ENCODE measurements at regions not wholly inside any gene's neighbourhood (a gene's known extent, or its start where the extent isn't known, plus 50 kb on each side); places are given as distances from the start of the nearest gene placed in this dataset.

DNA sequence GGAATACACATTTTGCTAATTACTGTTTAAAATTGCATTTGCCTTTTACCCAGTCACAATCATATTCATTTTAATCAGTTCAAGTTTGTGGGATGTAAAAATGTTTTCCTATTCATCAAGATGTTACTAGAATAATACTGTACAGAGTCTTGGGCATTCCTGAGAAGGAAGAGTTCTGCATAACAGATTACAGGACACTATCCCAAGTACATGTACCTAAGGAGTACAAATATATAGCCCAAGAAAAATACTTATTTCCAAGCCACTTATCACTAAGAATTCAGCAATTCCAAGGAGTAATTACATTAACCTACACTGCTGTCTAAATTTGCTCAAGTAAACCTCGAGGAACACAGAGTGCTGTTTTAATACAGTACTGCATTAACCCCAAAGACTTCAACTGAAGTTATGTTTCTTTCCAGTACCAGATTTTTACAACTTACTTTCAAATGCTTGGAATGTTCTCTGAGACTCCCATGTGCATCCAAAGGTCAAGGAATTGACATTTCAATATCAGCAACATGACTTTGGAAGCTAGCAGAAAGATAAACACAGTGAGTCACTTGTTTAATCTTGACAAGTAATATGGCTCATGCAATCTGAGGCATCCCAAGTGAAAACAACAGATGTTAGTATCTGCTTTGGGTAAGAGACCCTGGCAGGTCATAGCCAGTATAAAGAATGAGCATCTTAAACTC is 125.4 kb upstream of the BET1 start:
- Histone ChIP-seq H3K27me3 (ENCODE audit: insufficient read depth, low read length) (no peaks in the 10 kb centered on the region), H3K27ac (ENCODE audit: low read depth, low read length) (no peak overlapping the region), H3K9me3 (ENCODE audit: control insufficient read depth in 1 of 2, low read length in 2 of 2) (no peaks in the 10 kb centered on the region), H3K4me3 (ENCODE audit: low read length in 2 of 2) (no peak overlapping the region), H3K4me1 (ENCODE audit: insufficient read depth, low read length) (no peaks in the 10 kb centered on the region), H3K36me3 (ENCODE audit: insufficient read depth, low read length) (no peaks in the 10 kb centered on the region)
- no peak overlapping the region for H3K27ac Mint-ChIP-seq
- H3K27me3 Mint-ChIP-seq: peaks cover 2 to 9% of the 10 kb centered on the region in 2 donors
- H3K4me3 Mint-ChIP-seq: no peak overlapping the region
- H3K36me3 Mint-ChIP-seq: no peaks in the 10 kb centered on the region
- no peak for DNase-seq
- no peaks in the 10 kb centered on the region for H3K4me1 Mint-ChIP-seq
- no peaks in the 10 kb centered on the region for H3K9me3 Mint-ChIP-seq
- POLR2A ChIA-PET (ENCODE audit: partially characterized antibody): no interaction called here
- intact Hi-C loops (cut with micrococcal nuclease): no loop called here
- CTCF ChIA-PET (ENCODE audit: partially characterized antibody): no interaction called here

DNA sequence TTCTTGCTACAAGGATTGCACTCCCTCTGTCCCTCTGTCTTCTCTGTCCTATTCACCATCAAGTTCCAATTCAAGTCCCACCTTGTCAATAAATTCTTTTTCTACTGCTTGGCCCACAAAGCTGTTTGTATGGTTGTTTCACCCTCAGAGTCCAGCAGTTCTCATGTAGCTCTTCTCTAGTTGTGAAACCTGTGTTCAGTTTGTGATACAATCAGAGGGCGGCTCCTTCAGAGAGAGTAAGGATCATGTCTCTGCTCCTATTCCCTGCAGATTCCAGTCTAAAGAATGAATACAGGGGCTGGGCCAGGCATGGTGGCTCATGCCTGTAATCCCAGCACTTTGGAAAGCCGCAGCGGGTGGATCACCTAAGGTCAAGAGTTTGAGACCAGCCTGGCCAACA is 126.6 kb upstream of the BET1 start:
- POLR2A ChIA-PET (ENCODE audit: partially characterized antibody): no interaction called here
- CTCF ChIA-PET (ENCODE audit: partially characterized antibody): no interaction called here
- H3K9me3 ChIP-seq (ENCODE audit: control insufficient read depth in 1 of 2, low read length in 2 of 2): no peaks in the 10 kb centered on the region
- H3K27ac ChIP-seq (ENCODE audit: low read depth, low read length): no peak overlapping the region
- intact Hi-C loops (cut with micrococcal nuclease): no loop called here
- Mint-ChIP-seq H3K27ac (no peak overlapping the region), H3K9me3 (no peaks in the 10 kb centered on the region), H3K4me1 (no peaks in the 10 kb centered on the region), H3K4me3 (no peak overlapping the region), H3K27me3 (peaks cover 2 to 6% of the 10 kb centered on the region in 2 donors), H3K36me3 (no peaks in the 10 kb centered on the region)
- no peaks in the 10 kb centered on the region for H3K36me3 ChIP-seq (ENCODE audit: insufficient read depth, low read length)
- no peak overlapping the region for H3K4me3 ChIP-seq (ENCODE audit: low read length in 2 of 2)
- H3K27me3 ChIP-seq (ENCODE audit: insufficient read depth, low read length): no peaks in the 10 kb centered on the region
- DNase-seq: no peak
- no peaks in the 10 kb centered on the region for H3K4me1 ChIP-seq (ENCODE audit: insufficient read depth, low read length)

DNA sequence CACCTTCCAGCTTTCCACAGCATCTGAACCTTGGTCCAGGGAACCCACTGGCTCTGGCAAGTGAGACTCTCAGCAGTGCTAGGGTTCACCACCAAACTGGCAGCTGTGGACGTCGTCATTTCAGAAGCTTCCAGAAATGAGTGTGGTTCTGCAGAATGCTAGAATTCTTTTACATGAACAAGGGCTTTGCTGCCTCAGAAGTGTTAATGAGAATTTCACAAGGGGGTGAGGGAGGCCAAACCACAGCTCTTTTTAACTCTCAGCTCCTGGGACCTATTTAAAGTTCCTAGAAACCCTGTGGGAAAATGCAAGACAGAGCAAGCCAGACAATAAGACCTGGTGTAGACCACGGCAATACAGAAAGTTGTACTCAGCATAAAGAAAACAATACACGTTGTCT is 129.3 kb upstream of the BET1 start:
- H3K4me3 ChIP-seq (ENCODE audit: low read length in 2 of 2): no peak overlapping the region

DNA sequence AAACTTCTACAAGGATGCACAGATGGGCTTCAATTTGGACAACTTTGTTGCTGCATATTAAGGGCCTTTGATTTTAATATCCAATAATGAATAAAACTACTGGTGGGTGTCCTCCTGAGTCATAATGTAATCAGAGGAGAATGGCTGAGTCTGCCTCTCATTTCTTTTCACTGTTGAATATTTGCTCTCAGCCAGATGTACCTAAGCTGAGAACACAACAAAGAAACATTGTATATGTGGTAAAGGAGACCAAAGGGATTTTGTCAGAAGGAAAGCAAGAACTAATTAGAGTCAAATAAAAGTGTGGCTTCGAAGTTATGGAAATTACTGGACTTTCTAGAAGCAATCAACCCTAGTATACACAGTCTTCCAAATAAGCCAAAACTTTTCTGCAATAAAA is 131.0 kb upstream of the BET1 start:
- no peak for DNase-seq
- Histone ChIP-seq H3K27ac (ENCODE audit: low read depth, low read length) (no peak overlapping the region), H3K27me3 (ENCODE audit: insufficient read depth, low read length) (no peaks in the 10 kb centered on the region), H3K4me1 (ENCODE audit: insufficient read depth, low read length) (no peaks in the 10 kb centered on the region), H3K9me3 (ENCODE audit: control insufficient read depth in 1 of 2, low read length in 2 of 2) (no peaks in the 10 kb centered on the region), H3K36me3 (ENCODE audit: insufficient read depth, low read length) (no peaks in the 10 kb centered on the region), H3K4me3 (ENCODE audit: low read length in 2 of 2) (no peak overlapping the region)
- Mint-ChIP-seq H3K4me1 (no peaks in the 10 kb centered on the region), H3K36me3 (no peaks in the 10 kb centered on the region), H3K9me3 (no peaks in the 10 kb centered on the region), H3K27me3 (peaks cover 0 to 5% of the 10 kb centered on the region in 2 donors), H3K4me3 (no peak overlapping the region), H3K27ac (no peak overlapping the region)
- intact Hi-C loops (cut with micrococcal nuclease): no loop called here
- ChIA-PET CTCF (ENCODE audit: partially characterized antibody) (no interaction called here), POLR2A (ENCODE audit: partially characterized antibody) (no interaction called here)

More for the DNA sequence above, 129.3 kb upstream of the BET1 start:
- Histone ChIP-seq H3K36me3 (ENCODE audit: insufficient read depth, low read length) (no peaks in the 10 kb centered on the region), H3K9me3 (ENCODE audit: control insufficient read depth in 1 of 2, low read length in 2 of 2) (no peaks in the 10 kb centered on the region), H3K4me1 (ENCODE audit: insufficient read depth, low read length) (no peaks in the 10 kb centered on the region), H3K27me3 (ENCODE audit: insufficient read depth, low read length) (no peaks in the 10 kb centered on the region), H3K27ac (ENCODE audit: low read depth, low read length) (no peak overlapping the region)
- ChIA-PET CTCF (ENCODE audit: partially characterized antibody) (no interaction called here), POLR2A (ENCODE audit: partially characterized antibody) (no interaction called here)
- no peaks in the 10 kb centered on the region for H3K4me1 Mint-ChIP-seq
- no peaks in the 10 kb centered on the region for H3K36me3 Mint-ChIP-seq
- no peak for DNase-seq
- no peaks in the 10 kb centered on the region for H3K9me3 Mint-ChIP-seq
- H3K4me3 Mint-ChIP-seq: no peak overlapping the region
- peaks cover 2% of the 10 kb centered on the region in 2 donors for H3K27me3 Mint-ChIP-seq
- H3K27ac Mint-ChIP-seq: no peak overlapping the region
- intact Hi-C loops (cut with micrococcal nuclease): no loop called here

DNA sequence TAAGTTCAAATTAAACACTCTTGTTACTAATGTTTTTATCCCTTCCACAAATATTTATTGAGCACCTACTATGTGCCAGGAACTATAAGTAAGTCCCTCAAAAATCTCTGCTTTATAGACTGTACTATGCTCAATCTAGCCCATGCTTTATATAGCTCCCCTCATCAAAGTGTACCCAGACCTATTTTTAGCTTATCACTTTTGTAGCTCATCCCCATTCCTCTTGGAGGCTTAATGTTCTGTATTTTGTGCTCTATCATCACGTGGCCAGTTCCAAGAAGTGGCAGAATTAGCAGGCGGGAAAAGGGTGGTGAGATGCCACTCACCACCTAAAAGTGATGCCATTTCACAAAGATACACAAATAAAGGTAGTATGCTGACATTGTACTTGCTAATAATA is 138.1 kb upstream of the BET1 start:
- Mint-ChIP-seq H3K36me3 (no peaks in the 10 kb centered on the region), H3K27me3 (peaks cover 0 to 6% of the 10 kb centered on the region in 2 donors), H3K4me1 (no peaks in the 10 kb centered on the region), H3K9me3 (no peaks in the 10 kb centered on the region), H3K27ac (no peak overlapping the region), H3K4me3 (no peak overlapping the region)
- no peak overlapping the region for H3K27ac ChIP-seq (ENCODE audit: low read depth, low read length)
- no peaks in the 10 kb centered on the region for H3K36me3 ChIP-seq (ENCODE audit: insufficient read depth, low read length)
- no peaks in the 10 kb centered on the region for H3K4me1 ChIP-seq (ENCODE audit: insufficient read depth, low read length)
- POLR2A ChIA-PET (ENCODE audit: partially characterized antibody): no interaction called here
- no peak overlapping the region for H3K4me3 ChIP-seq (ENCODE audit: low read length in 2 of 2)
- H3K27me3 ChIP-seq (ENCODE audit: insufficient read depth, low read length): no peaks in the 10 kb centered on the region
- no peak for DNase-seq
- CTCF ChIA-PET (ENCODE audit: partially characterized antibody): no interaction called here
- intact Hi-C loops (cut with micrococcal nuclease): no loop called here
- no peaks in the 10 kb centered on the region for H3K9me3 ChIP-seq (ENCODE audit: control insufficient read depth in 1 of 2, low read length in 2 of 2)

DNA sequence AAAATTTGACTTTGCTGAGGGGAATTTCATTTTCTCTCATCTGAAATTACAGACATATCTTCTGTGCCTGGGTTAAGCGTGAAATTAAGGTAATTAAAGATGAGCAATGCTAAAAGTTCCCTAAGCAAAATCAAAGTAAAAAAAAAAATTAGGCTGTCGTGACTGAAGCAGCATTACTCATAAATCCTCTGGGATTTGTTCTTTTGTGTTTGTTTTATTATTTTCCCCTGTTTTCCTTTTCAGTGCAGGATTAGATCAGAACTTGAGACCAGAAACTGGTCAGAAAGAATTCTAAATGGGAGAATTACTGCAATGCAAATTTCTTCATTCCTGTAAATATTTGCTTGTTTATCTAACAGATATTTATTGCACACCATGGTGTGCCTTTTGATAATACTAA is 141.4 kb upstream of the BET1 start:
- Histone ChIP-seq H3K4me3 (ENCODE audit: low read length in 2 of 2) (no peak overlapping the region), H3K27ac (ENCODE audit: low read depth, low read length) (no peak overlapping the region), H3K9me3 (ENCODE audit: control insufficient read depth in 1 of 2, low read length in 2 of 2) (no peaks in the 10 kb centered on the region), H3K27me3 (ENCODE audit: insufficient read depth, low read length) (no peaks in the 10 kb centered on the region), H3K4me1 (ENCODE audit: insufficient read depth, low read length) (no peaks in the 10 kb centered on the region), H3K36me3 (ENCODE audit: insufficient read depth, low read length) (no peaks in the 10 kb centered on the region)
- ChIA-PET POLR2A (ENCODE audit: partially characterized antibody) (no interaction called here), CTCF (ENCODE audit: partially characterized antibody) (no interaction called here)
- no peak for DNase-seq
- Mint-ChIP-seq H3K36me3 (no peaks in the 10 kb centered on the region), H3K27ac (no peak overlapping the region), H3K27me3 (peaks cover 6% of the 10 kb centered on the region in 2 donors), H3K4me1 (no peaks in the 10 kb centered on the region), H3K4me3 (no peak overlapping the region), H3K9me3 (no peaks in the 10 kb centered on the region)
- intact Hi-C loops (cut with micrococcal nuclease): no loop called here

DNA sequence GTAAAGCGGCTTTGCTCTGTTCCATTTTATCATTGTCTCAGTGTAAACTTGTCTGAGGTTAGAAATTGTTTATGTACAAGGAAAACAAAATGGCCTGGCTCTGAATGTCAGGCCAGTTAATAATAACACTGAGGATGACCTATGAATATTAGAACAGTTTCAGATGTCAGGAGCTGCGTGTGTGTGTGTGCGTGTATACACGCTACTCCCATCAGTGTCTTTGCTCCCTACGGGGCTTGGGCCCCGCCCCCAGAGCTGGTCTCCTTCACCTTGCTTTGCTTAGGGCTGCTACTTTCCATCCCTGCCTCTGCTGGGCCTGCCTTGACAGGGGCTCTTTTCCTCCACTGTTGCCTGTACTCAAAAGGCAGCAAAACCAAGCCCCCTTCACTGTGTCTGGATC is 142.3 kb upstream of the BET1 start:
- Histone ChIP-seq H3K4me3 (ENCODE audit: low read length in 2 of 2) (no peak overlapping the region), H3K9me3 (ENCODE audit: control insufficient read depth in 1 of 2, low read length in 2 of 2) (no peaks in the 10 kb centered on the region), H3K27ac (ENCODE audit: low read depth, low read length) (no peak overlapping the region), H3K4me1 (ENCODE audit: insufficient read depth, low read length) (no peaks in the 10 kb centered on the region), H3K36me3 (ENCODE audit: insufficient read depth, low read length) (no peaks in the 10 kb centered on the region), H3K27me3 (ENCODE audit: insufficient read depth, low read length) (no peaks in the 10 kb centered on the region)
- ChIA-PET CTCF (ENCODE audit: partially characterized antibody) (no interaction called here), POLR2A (ENCODE audit: partially characterized antibody) (no interaction called here)
- Mint-ChIP-seq H3K27ac (no peak overlapping the region), H3K36me3 (no peaks in the 10 kb centered on the region), H3K4me3 (no peak overlapping the region), H3K9me3 (no peaks in the 10 kb centered on the region), H3K4me1 (no peaks in the 10 kb centered on the region), H3K27me3 (peaks cover 6% of the 10 kb centered on the region in 2 donors)
- intact Hi-C loops (cut with micrococcal nuclease): no loop called here
- no peak for DNase-seq
